Gastroesophageal sphincter (tissue), 4 donors: ENCODE measurements at regions not wholly inside any gene's neighbourhood (a gene's known extent, or its start where the extent isn't known, plus 50 kb on each side); places are given as distances from the start of the nearest gene placed in this dataset.

Experiments used
- ATAC-seq: fragments of 150-250 bp; one replicate; pipeline ENCODE4 v1.9.1; 2016; ENCODE audit warnings: mild to moderate bottlenecking, moderate library complexity
- H3K27ac ChIP-seq, 4 donors: fragments of 200-600 bp; sonication (generic) in 3 of 4; 1 replicate in 3 of 4; 2 replicates in 1 of 4; pipeline ENCODE4 v1.5.1; 2016 to 2019
- H3K27me3 ChIP-seq: fragments of 200-600 bp; sonication (generic); one replicate; pipeline ENCODE4 v1.5.1; 2019
- H3K36me3 ChIP-seq, 2 donors: fragments of 200-600 bp; sonication (generic); one replicate each; pipeline ENCODE4 v1.5.1; 2019; ENCODE audit warnings: control low read depth in 1 of 2
- H3K4me1 ChIP-seq, 3 donors: fragments of 200-600 bp; sonication (generic); 1 replicate in 2 of 3; 2 replicates in 1 of 3; pipeline ENCODE4 v1.5.1; 2016 to 2019; ENCODE audit warnings: control low read depth in 2 of 3
- H3K4me3 ChIP-seq, 2 donors: fragments of 200-600 bp; sonication (generic); one replicate each; pipeline ENCODE4 v1.5.1; 2019; ENCODE audit warnings: mild to moderate bottlenecking in 1 of 2, moderate library complexity in 1 of 2
- H3K9me3 ChIP-seq, 3 donors: fragments of 200-600 bp; sonication (generic); one replicate each; pipeline ENCODE4 v1.5.1; 2017 to 2019; ENCODE audit warnings: control low read depth in 2 of 3
- EP300 ChIP-seq: sonication (generic); formaldehyde crosslinking; IDR thresholded peaks from one replicate; pipeline ENCODE4 v1.6.1; 2017; ENCODE audit warnings: antibody characterized with exemption, mild to moderate bottlenecking
- POLR2A ChIP-seq, 2 donors: fragments of 450-650 bp; IDR thresholded peaks; one replicate each; pipeline ENCODE4 v1.6.1; 2017; ENCODE audit warnings: antibody characterized with exemption in 2 of 2, mild to moderate bottlenecking in 2 of 2, moderate library complexity in 1 of 2
- POLR2AphosphoS5 ChIP-seq: sonication (generic); formaldehyde crosslinking; IDR thresholded peaks from one replicate; pipeline ENCODE4 v1.6.1; 2017; ENCODE audit warnings: antibody characterized with exemption
- WGBS, 2 donors: methylation state at CpG; one replicate each; pipeline ENCODE4 v1.1.5; 2018; ENCODE audit warnings: low coverage in 1 of 2; 5-methylcytosine and 5-hydroxymethylcytosine counted together
- TF ChIP-seq, protein P1 (sequence below), 4 experiments: fragments of 200-600 bp in 2 of 4; fragments of 450-650 bp in 2 of 4; sonication (generic) in 1 of 4; IDR thresholded peaks; one replicate each; pipeline ENCODE4 v1.5.1; 2017 to 2019; ENCODE audit warnings: antibody characterized with exemption in 4 of 4, mild to moderate bottlenecking in 2 of 4, moderate library complexity in 2 of 4

DNA sequence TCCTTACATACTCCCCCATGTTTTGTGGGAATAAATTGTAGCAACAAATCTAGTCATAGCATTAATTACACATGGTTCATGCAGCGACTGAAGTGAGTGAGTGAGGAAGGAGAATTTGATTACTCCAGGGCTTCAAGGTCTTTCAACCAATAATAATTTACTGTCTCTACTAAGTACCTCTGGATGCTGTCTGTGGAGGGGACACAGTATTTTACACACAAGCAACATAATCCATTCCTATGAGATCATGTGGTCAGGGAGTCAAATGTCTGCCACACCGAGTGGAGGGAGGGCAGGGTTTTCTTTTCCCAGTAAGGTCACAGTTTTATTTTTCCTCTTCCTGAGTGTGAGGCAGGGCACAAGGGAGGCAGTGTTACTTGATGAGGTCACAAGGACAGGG lies 334.7 kb upstream of the CELF4 start:
- ATAC-seq = no peak
- no peak overlapping the region for H3K27ac ChIP-seq
- WGBS, 2 donors = 47 to 55% methylated on average over 2 of the region's 2 CpGs
- H3K27me3 ChIP-seq = no peaks in the 10 kb centered on the region
- H3K4me1 ChIP-seq = no peaks in the 10 kb centered on the region
- H3K36me3 ChIP-seq = no peaks in the 10 kb centered on the region
- no peaks in the 10 kb centered on the region for H3K9me3 ChIP-seq
- TF ChIP-seq POLR2A (IDR thresholded peaks at IDR 0.05) (no peak), EP300 (no peak), POLR2AphosphoS5 (no peak)
- TF ChIP-seq, protein P1, sequence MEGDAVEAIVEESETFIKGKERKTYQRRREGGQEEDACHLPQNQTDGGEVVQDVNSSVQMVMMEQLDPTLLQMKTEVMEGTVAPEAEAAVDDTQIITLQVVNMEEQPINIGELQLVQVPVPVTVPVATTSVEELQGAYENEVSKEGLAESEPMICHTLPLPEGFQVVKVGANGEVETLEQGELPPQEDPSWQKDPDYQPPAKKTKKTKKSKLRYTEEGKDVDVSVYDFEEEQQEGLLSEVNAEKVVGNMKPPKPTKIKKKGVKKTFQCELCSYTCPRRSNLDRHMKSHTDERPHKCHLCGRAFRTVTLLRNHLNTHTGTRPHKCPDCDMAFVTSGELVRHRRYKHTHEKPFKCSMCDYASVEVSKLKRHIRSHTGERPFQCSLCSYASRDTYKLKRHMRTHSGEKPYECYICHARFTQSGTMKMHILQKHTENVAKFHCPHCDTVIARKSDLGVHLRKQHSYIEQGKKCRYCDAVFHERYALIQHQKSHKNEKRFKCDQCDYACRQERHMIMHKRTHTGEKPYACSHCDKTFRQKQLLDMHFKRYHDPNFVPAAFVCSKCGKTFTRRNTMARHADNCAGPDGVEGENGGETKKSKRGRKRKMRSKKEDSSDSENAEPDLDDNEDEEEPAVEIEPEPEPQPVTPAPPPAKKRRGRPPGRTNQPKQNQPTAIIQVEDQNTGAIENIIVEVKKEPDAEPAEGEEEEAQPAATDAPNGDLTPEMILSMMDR (IDR thresholded peaks at IDR 0.05) = no peak
- no peak overlapping the region for H3K4me3 ChIP-seq

DNA sequence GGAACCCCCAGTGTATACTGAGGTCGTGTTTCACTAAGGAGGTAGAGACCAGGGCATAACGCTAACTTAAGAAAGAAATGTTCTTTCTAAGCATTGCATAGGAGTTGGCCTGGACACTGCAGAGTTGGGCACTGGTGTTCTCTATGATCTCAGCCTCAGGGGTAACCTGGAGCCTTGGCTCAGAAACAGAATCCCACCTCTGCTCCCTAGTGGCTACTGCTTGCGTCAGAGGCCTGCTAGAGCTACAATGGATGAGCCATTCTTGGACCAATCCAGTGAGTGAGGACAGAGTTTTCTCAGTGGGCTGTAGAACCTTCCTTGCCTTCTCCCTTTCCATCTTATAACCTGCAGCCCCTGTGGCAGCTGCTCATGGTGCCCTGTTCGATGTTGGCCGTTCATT lies 324.4 kb upstream of the CELF4 start:
- Histone ChIP-seq H3K4me3 (no peak overlapping the region), H3K36me3 (no peaks in the 10 kb centered on the region), H3K9me3 (no peaks in the 10 kb centered on the region), H3K4me1 (no peaks in the 10 kb centered on the region), H3K27me3 (no peaks in the 10 kb centered on the region), H3K27ac (no peak overlapping the region)
- no peak for ATAC-seq
- TF ChIP-seq POLR2A (IDR thresholded peaks at IDR 0.05) (no peak), POLR2AphosphoS5 (no peak)
- 72 to 74% methylated on average over 4 of the region's 5 CpGs for WGBS, 2 donors

DNA sequence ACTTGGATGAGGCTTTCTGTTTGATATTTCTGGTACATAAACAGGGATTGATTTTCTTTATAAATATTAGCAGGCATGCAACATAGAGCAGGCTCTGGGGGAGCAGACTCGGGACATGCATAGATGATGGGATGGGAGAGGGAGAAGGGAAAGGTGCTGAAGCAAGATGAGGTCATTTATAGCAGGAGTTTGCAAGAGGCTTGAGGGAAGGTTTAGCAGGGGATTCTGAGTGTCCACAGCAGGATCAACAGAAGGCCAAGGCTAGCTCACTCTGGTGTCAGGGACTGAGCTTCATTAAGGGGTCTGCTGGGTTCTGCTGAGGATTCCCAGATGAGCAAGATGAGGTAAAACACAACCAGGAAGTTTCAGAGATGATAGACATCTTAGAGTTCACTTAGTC lies 309.1 kb upstream of the CELF4 start:
- peaks cover 0 to 19% (median 0%) of the 10 kb centered on the region in 3 donors for H3K9me3 ChIP-seq
- no peak overlapping the region for H3K27ac ChIP-seq
- TF ChIP-seq EP300 (no peak), POLR2AphosphoS5 (no peak), POLR2A (IDR thresholded peaks at IDR 0.05) (no peak)
- TF ChIP-seq, protein P1 (IDR thresholded peaks at IDR 0.05) = no peak
- ATAC-seq = no peak
- H3K4me1 ChIP-seq = no peaks in the 10 kb centered on the region
- 92% methylated on average over 1 of the region's 1 CpG; no CpG with 5 or more reads in 1 of the 2 donors for WGBS, 2 donors
- H3K36me3 ChIP-seq = no peaks in the 10 kb centered on the region
- no peaks in the 10 kb centered on the region for H3K27me3 ChIP-seq
- no peak overlapping the region for H3K4me3 ChIP-seq

DNA sequence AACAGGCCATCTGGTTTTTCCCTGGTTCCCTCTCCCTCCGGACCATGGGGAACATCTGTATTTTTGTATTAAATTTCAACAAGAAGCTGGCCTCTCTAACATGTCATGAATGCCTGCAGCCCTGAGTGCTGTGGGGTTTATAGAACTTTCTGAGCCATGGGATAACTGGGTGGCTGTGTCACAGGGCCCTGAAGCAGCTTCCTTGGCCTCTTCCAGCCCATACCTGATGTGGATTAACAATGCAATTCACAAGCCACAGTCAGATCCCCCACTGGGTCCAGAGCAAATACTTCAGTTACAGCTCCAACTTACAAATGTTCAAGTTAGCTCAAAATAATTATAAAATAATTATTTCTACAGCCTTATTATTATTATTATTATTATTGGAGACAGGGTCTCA lies 307.8 kb upstream of the CELF4 start:
- ATAC-seq = no peak
- H3K27me3 ChIP-seq = no peaks in the 10 kb centered on the region
- no peaks in the 10 kb centered on the region for H3K4me1 ChIP-seq
- no peaks in the 10 kb centered on the region for H3K36me3 ChIP-seq
- H3K9me3 ChIP-seq = peaks cover 0 to 7% (median 0%) of the 10 kb centered on the region in 3 donors
- H3K4me3 ChIP-seq = no peak overlapping the region
- TF ChIP-seq POLR2AphosphoS5 (no peak), POLR2A (IDR thresholded peaks at IDR 0.05) (no peak), EP300 (no peak)
- TF ChIP-seq, protein P1 (IDR thresholded peaks at IDR 0.05) = no peak
- 100% methylated on average over 1 of the region's 1 CpG; no CpG with 5 or more reads in 1 of the 2 donors for WGBS, 2 donors
- H3K27ac ChIP-seq = no peak overlapping the region

DNA sequence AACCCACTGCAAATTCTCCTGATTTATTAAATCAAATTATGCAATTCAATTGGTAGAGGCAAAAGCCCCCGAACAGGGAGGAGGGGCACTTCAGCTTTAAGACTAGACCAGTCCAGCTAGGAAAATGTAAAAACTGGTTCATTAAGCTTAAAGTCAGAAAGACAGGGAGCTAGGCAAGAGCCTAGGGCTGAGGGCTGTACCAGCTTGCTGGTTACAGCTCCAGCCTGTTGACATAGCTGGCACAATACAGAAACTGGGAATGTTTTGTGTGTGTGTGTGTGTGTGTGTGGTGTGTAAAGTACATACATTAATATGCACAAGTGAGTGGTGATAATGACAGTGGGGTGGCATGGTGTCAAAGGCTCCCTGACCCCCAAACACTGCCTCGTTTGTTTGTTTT lies 307.0 kb upstream of the CELF4 start:
- Histone ChIP-seq H3K36me3 (no peaks in the 10 kb centered on the region), H3K4me3 (no peak overlapping the region), H3K27me3 (no peaks in the 10 kb centered on the region), H3K9me3 (no peaks in the 10 kb centered on the region), H3K27ac (no peak overlapping the region), H3K4me1 (no peaks in the 10 kb centered on the region)
- 71 to 75% methylated on average over 1 to 2 of the region's 2 CpGs for WGBS, 2 donors
- ATAC-seq = no peak
- TF ChIP-seq POLR2A (IDR thresholded peaks at IDR 0.05) = no peak
- TF ChIP-seq, protein P1 (IDR thresholded peaks at IDR 0.05) = no peak
- no peak for TF ChIP-seq POLR2AphosphoS5
- TF ChIP-seq EP300 = no peak

DNA sequence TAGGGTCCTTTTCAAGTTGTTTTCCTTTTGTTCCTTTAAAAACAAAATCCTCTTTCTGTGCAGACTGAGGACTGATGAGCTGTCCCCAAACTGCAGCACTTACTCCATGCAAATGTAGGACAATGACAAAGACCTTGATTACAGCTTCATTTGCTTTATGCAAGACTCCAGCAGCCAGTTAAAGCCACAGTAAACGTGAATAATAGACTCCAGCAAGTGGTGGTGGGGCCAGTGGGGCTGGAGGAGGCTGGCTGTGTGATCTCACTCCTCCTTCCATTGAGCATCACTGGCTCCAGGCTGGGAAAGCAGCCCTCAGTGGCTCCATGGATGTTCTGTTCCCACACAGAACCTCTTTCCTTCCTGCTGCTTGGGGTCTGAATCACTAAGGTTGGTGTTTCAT lies 306.0 kb upstream of the CELF4 start:
- WGBS, 2 donors = 17 to 67% methylated on average over 1 of the region's 1 CpG
- TF ChIP-seq, protein P1 (IDR thresholded peaks at IDR 0.05) = no peak
- TF ChIP-seq POLR2A (IDR thresholded peaks at IDR 0.05) (no peak), EP300 (no peak), POLR2AphosphoS5 (no peak)
- Histone ChIP-seq H3K27ac (no peak overlapping the region), H3K36me3 (no peaks in the 10 kb centered on the region), H3K27me3 (no peaks in the 10 kb centered on the region), H3K4me3 (no peak overlapping the region), H3K4me1 (no peaks in the 10 kb centered on the region), H3K9me3 (no peaks in the 10 kb centered on the region)
- ATAC-seq = no peak
